Inflammatory macrophage treated with lipopolysaccharide for 1 hour (primary cell): ENCODE measurements at regions not wholly inside any gene's neighbourhood (a gene's known extent, or its start where the extent isn't known, plus 50 kb on each side); places are given as distances from the start of the nearest gene placed in this dataset.
"Not testable (repeated sequence)": the region's sequence is repeated elsewhere in the genome, so short reads cannot be mapped to it uniquely, and the experiment has no call there.

Source experiments
- DNase-seq, 2 donors: peaks; one replicate each; pipeline ENCODE4 v3.0.0-alpha.2; 2020 to 2022

DNA sequence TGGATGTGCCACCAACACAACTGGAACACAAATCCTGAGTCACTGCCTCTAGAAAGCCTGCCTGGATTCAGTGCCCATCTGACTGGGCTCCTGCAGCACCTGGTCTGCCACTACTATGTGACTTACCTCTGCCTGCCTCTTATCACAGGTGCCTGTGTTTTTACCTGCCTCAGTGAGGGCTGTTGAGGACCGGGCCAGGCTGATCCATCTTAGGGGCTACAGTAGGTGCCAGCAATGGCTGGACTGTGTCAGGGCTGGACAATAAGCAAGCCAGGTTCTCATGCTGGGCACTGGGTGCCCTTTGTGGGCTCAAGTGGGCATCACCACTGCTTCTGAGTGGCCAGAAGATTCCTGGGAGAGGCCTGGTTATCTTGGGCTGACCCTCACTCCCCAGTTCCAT lies 948.6 kb upstream of the TPTE start:
- DNase-seq: not testable (repeated sequence)

DNA sequence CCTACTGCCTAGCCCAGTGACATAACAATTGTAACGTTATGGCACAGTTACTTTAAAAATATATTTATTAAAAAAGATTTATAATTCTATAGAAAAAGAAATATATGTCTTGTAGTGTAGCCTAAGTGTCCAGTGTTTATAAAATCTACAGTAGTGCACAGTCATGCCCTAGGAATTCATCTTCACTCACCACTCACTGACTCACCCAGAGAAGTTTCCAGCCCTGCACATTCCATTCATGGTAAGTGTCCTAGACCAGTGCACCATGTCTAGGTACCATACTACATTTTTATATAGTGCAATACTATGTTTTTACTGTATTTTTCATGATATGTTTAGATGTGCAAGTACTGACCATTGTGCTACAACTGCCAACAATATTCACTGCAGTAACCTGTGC lies 947.9 kb upstream of the TPTE start:
- DNase-seq: not testable (repeated sequence)

DNA sequence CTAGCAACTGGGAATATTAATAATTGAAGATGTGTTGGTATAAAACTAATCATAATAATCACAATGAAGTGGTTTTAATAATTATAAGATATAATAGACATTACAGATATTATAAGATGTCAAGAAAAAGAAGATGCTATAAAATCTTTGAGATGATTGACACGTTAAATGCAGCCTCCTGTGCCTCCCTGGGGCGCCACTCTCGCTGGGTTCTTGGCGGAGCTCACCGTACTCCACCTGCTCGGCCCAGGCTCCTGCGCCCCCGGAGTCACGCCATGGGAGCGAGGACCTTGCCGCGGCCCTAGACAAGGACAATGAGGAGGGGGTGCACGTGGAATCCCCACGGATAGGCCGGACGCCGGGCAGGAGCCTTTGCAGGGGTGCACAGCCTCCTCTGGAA lies 942.1 kb upstream of the TPTE start:
- DNase-seq: not testable (repeated sequence)

DNA sequence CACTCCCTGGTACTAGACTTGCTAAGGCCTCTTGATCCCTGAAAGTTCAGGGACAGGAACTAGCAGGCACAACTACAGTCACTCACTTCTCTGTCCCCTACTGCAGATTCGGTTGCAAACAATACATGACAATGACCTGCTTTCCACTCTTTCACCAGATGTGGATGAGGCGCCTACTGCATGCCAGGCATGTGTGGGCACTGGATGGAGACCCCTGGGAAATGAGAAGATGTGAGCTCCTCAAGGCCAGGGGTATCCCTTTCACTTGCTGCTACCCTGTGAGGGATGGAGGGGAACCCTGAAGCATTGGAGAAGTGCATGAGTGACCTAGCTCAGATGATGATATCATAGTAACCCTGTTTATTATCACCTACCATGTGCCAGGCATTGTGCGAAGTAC lies 933.4 kb upstream of the TPTE start:
- DNase-seq: not testable (repeated sequence)

DNA sequence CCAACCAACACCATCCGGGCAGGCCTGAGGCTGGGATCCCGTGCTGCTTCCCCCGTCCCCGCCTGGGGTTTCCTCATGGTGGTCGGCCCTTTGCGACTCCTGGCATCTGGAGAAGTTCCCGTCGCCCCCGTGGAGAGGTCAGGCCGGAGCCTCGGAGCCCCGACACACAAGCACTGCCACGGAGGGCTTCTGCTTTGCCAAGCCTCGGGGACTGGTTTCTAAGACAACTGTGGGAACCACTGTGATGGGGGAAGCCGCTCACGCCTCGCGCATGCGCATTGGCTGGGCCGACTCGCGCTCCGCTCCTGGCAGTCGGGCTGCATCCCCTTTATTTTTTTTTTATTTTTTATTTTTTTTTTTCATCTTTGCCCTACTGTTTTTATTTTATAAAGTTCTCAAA lies 928.8 kb upstream of the TPTE start:
- DNase-seq: not testable (repeated sequence)

DNA sequence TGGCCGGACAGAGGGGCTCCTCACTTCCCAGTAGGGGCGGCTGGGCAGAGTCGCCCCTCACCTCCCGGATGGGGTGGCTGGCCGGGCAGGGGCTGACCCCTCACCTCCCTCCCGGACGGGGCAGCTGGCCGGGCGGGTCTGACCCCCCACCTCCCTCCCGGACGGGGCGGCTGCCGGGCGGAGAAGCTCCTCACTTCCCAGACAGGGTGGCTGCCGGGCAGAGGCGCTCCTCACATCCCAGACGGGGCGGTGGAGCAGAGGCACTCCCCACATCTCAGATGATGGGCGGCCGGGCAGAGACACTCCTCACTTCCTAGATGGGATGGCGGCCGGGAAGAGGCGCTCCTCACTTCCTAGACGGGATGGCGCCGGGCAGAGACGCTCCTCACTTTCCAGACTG lies 927.7 kb upstream of the TPTE start:
- not testable (repeated sequence) for DNase-seq

DNA sequence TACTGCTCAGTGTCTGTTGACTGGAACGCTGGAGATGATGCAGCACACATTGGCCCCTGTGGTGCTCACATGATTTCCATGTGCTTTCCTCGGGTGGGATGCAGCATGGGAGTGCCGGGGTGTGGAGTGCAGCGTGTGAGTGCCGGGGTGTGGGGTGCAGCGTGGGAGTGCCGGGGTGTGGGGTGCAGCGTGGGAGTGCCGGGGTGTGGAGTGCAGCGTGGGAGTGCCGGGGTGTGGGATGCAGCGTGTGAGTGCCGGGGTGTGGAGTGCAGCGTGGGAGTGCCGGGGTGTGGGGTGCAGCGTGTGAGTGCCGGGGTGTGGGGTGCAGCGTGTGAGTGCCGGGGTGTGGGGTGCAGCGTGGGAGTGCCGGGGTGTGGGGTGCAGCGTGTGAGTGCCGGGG lies 907.4 kb upstream of the TPTE start:
- DNase-seq: not testable (repeated sequence)

DNA sequence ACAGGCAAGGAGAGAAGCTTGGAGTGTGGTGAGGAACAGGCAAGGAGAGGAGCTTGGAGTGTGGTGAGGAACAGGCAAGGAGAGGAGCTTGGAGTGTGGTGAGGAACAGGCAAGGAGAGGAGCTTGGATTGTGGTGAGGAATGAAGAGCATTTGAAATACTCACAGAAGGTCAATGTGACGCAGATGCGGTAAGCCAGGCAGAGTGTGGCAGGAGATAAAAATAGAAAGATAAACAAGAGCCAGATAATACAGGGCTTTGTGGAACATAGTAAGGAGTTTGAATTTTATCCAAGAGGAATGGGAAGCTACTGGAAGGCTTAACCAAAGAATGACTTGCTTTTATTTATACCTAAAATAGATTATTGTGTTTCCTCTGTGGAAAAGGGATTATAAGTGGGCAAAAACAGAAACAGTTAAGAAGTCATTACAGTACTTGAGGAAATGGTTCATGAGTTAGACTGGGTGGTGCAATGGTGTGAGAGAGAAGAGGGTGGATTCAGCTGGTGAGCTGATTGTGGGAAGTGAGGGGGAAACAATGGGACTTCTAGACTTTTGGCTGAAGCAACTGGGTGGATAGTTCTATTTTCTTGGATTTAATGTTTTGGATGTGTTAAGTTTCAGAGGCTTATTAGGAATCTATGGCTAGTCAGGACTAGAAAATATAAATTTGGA lies 900.1 kb upstream of the TPTE start:
- not testable (repeated sequence) for DNase-seq

DNA sequence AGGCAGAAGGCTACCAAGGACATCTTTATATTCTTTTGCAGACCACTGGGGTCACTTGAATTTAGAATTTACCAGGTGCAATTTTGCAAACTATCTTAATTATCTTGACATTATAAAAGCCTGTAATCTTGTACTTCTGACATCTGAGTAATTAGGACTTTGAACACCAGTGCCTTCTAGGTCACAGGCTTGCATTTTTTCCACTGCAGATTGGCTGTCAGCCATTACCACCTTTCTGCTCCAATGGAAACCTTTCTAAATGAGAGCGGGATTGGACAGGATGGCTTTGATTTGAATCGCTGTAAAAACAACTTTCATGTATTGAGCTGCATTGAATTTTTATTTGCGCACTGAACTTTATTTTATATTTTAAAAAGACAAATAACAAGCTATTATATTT lies 893.3 kb upstream of the TPTE start:
- DNase-seq: not testable (repeated sequence)

DNA sequence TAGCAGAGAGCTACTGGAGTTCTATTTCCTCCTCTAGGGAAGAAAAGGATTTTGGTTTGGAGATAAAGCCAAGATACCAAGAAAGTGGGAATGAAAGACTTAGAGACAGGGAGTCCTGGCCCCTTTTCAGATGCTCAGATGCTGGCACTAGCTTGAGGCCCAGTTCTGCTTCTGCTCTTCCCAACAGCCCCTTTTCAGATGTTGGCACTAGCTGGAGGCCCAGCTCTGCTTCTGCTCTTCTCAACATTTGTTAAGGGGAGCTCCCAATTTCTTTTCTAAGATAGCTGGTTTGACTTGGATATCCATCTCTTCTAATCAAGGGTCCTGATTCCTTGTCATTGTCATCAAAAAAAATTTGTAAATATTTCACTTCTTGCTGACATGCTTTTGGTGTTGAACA lies 874.0 kb upstream of the TPTE start:
- not testable (repeated sequence) for DNase-seq

DNA sequence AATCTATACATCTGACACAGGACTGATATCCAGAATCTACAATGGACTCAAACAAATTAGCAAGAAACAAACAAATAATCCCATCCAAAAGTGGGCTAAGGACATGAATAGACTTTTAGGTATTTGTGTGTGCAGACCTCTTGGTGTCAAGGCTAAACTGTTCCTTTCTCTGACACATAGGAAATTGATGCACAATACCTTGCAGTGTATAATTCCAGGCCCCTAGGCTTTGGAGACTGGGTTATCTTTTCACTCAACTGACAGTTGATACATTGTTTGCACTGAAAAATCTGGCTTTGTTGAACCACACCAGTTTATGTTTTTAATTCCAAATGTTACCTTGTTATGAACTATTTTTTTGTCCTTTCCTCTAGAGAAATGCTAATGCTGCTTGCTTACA lies 873.1 kb upstream of the TPTE start:
- DNase-seq: not testable (repeated sequence)

DNA sequence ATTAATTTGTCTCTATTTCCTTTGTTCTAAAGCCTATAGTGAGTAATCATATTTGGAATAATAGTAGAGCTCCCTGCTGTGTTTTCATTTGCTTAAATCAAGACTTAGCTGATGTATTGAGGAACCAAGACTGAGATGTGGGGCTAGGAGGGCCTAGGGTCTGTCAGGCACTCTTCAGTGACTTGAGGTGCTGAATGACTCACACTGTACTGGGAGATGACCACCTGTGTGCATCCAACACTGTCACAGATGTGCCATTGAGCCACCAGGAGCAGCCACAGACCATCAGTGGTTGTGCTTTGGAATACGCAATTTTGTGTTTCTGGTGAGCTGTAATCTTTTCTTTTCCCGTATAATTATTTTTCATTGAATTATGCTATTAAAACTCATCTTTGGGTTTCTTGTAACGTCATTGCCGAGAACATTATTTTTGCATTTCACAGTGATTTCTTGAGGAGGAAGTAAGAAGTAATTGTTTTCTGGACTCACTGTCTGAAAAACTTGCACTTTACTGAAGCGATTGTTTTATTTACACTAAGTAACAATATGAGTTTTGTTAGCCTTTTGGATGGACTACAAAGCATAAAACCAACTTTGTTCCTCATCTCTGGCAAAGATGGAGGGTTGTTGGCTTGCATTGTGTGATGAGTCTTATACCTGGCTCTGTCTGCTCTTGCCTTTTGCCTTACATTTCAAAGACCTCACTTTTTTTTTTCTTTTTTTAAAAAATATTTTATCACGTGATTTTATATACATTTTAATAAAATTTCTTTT lies 872.2 kb upstream of the TPTE start:
- not testable (repeated sequence) for DNase-seq

DNA sequence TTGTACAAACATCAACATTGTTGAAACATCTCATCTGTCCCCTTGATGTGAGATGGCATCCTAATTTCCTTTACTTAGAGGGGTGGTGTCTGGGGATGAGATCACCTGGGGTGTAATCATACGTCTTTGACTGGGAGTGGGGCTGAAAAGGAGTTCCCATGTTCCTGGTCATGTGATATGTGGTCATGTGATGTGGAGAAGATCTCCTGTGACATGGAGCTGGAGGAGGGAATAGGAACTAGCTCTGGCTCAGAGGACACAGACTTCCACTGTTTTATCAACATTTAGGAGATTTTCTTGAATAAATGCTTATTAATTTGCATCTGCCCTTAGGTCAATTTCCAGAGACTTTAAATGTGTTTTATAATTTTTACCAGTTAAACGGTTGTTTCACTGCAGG lies 868.6 kb upstream of the TPTE start:
- DNase-seq: not testable (repeated sequence)

DNA sequence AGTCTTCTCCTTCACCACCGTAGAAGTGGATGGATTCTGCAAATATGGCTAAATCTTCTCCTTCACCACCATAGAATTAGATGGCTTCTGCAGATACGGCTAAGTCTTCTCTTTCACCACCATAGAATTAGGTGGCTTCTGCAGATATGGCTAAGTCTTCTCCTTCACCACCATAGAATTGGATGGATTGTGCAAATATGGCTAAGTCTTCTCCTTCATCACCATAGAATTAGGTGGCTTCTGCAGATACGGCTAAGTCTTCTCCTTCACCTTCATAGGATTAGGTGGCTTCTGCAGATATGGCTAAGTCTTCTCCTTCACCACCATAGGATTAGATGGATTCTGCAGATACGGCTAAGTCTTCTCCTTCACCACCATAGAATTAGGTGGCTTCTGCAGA lies 866.2 kb upstream of the TPTE start:
- not testable (repeated sequence) for DNase-seq

DNA sequence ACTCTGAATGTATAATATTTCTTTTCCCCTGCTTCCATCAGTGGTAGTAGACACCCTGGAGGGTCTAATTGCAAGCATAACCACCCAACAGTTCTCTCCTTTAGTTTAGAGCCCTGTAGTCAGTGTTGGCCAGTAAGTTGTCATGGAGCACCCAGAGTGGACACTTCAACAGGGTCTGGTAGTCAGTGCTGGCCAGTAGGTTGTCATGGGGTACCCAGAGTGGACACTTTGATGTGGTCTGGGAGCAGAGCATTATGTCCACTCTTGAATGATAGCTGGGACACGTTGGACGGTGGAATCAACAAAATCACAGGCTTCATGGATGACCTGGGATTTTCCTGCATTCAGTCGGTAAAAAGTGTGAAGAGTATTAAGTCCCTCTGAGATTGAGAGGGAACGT lies 864.9 kb upstream of the TPTE start:
- not testable (repeated sequence) for DNase-seq

DNA sequence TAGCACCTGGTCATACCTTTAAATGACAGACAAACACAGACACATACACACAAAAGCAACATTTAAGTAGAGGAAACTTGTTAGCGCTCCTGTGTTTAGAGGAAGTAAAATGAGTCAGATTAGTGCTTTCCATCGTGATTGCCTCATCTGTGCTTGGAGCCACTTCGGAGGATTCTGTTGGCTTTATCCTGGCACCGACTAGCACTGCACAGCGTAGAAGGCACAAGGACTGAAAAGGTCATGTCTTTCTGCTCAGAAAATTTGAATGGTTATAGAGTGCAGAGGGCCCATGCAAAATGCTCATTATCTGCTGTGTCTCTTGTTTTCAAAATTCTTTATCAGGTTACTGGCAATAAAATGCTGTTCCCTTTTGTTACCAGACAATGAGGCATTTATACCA lies 863.6 kb upstream of the TPTE start:
- not testable (repeated sequence) for DNase-seq

DNA sequence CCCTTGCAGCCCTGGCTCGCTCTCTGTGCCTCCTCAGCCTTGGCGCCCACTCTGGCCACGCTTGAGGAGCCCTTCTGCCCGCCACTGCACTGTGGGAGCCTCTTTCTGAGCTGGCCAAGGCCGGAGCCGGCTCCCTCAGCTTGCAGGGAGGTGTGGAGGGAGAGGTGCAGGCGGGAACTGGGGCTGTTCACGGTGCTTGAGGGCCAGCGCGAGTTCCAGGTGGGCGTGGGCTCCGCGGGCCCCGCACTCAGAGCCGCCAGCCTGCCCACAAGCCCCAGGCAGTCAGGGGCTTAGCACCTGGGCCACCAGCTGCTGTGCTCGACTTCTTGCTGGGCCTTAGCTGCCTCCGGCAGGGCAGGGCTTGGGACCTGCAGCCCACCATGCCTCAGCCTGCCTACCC lies 861.5 kb upstream of the TPTE start:
- DNase-seq: not testable (repeated sequence)

DNA sequence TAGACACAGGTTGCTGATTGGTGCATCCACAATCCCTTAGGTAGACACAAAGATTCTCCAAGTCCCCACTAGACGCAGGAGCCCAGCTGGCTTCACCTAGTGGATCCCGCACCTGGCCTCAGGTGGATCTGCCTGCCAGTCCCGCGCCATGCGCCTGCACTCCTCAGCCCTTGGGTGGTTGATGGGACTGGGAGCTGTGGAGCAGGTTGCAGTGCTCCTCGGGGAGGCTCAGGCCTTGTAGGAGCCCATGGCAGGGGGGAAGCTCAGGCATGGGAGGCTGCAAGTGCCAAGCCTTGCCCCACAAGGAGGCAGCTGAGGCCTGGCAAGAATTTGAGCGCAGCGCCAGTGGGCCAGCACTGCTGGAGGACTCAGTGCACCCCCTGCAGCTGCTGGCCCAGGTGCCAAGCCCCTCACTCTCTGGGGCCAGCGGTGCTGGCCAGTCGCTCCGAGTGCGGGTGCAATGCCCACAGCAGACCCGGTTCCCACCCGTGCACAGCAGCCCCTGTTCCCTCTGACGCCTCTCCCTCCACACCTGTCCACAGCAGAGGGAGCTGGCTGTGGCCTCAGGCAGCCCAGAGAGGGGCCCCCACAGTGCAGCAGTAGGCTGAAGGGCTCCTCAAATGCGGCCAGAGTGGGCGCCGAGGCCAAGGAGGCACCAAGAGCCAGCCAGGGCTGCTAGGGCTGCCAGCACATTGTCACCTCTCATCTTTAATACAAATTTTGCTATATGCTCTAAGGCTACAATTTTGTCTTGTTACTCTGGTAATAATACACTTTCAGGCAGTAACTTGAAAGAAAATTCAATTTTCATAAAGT lies 857.3 kb upstream of the TPTE start:
- DNase-seq: not testable (repeated sequence)

DNA sequence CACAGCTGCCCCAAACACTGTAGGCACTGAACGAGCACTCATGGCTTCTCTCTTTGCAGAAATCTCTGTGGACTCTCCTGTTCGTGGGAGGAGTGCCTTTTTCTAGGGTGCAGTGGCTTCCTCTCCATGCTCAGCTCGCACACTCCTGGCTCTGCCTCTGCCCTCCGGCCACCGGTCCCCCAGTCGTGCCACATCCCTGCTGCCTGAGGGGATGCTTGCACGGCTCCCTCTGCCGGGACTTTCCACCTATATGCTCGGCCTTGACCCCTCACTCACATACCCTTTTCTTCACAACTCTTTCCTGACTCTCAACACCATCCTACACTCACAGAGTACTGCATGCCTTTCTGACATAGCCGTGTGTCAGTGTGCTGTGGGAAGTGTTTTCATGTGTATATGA lies 845.6 kb upstream of the TPTE start:
- DNase-seq: not testable (repeated sequence)

DNA sequence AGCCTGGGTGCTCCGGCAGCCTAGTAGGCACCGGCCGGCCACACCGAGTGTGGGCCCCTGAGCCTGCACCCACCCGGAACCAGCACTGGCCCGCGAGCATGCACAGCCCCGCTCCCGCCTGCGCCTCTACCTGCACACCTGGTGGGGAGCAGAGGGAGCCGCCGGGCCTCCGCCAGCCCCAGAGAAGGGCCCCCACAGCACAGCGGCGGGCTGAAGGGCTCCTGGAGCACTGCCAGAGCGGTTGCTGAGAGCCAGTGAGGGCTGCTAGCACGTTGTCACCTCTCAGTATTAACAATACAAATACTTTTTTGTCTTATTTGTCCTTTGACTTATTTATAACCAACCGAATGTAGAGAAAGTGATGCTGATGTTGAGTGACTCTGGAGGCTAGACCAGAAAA lies 842.4 kb upstream of the TPTE start:
- DNase-seq: not testable (repeated sequence)

DNA sequence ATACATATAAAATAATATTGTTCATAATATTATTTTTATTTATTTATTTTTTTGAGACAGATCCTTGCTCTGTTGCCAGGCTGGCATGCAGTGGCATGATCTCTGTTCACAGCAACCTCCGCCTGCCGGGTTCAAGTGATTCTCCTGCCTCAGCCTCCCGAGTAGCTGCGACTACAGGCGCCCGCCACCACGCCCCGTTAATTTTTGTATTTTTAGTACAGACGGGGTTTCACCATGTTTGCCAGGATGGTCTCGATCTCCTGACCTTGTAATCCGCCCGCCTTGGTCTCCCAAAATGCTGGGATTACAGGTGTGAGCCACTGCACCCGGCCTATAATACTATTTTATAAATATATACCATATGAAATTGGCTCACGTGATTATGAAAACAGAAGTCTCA lies 832.4 kb upstream of the TPTE start:
- DNase-seq: not testable (repeated sequence)

DNA sequence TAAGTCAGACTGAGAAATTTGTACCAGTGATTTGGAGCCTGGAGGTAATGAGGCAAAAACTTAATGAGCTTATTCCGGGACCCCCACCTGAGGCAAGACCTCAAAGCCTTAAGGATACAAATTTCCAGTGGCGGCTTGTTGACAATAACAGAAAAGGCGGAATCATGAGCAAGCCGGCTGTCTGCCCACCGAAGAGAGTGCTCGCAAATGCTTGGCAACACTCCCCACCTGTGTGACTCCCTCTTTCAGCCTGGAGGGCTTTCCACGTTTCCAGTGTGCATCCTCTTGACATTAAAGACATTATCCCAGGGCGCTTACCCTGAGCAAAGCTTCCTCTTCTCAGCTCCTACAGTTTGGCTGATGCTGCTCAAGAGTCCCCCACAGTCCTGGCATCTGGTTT lies 830.4 kb upstream of the TPTE start:
- DNase-seq: not testable (repeated sequence)

DNA sequence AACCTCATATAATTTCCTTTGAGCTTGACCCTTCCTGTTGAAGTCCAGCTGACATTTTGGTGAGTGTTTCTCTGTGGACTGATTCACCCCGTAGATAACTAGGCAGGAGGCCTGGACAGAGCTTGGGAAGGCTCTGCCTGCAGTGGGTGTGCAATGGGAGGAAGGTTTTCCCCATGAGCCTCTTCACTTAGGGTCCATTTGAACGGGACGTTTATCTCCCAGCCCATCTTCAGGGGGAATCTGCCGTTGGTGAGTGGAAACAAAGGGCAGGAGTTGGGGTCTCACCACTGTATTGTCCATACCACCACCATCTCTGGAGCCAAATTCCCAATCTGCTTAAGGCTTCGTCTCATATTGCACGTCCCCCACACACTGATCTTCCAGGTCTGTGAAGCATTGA lies 825.6 kb upstream of the TPTE start:
- DNase-seq: not testable (repeated sequence)

DNA sequence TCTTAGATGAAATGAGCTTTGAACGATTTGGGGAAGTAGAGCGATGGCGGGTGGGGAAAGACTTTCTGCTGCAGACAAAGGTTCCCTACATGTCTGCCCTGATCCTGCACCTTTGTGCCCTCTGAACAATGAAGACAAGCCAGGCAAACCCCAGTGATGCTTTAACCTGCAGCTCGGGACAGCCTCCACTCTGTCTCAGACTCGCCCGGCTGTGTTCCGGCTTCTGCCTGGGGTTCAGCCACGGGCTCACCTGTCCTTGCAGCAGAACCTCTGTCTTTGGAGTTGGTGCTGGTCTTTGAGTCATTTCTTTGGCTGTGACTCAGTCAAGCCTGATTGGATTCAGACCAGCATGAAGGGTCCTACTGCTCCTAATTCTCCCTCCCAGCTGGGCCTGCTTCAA lies 823.6 kb upstream of the TPTE start:
- DNase-seq: not testable (repeated sequence)
